A673 (cell line): ENCODE measurements at regions not wholly inside any gene's neighbourhood (a gene's known extent, or its start where the extent isn't known, plus 50 kb on each side); places are given as distances from the start of the nearest gene placed in this dataset.

Experiments used
- BruUV-seq: library from RNA; stranded (reverse); fragments of 400-500 nt; replicated peaks from 2 replicates; lab custom pipeline; 2021; lab: Mats Ljungman, UMichigan
- CTCF ChIA-PET: fragments of 300-600 bp; sonication (Branson Sonifier 250); formaldehyde crosslinking; loops from one replicate; lab custom pipeline; 2022; ENCODE audit warnings: antibody characterized with exemption; lab: Charles Lee
- POLR2A ChIA-PET: fragments of 300-600 bp; sonication (Branson Sonifier 250); formaldehyde crosslinking; loops from one replicate; lab custom pipeline; 2022; ENCODE audit warnings: antibody characterized with exemption; ENCODE audit not compliant: low non-redundant PET; lab: Charles Lee
- DNase-seq: peaks from one replicate; pipeline ENCODE4 v3.0.0-alpha.2; 2015; ENCODE audit warnings: low spot score
- H3K27ac ChIP-seq: fragments of 200-600 bp; sonication (generic); 2 replicates; pipeline ENCODE4 v1.5.1; 2016; ENCODE audit warnings: mixed run types, low read depth, mild to moderate bottlenecking, mixed read lengths, antibody characterized with exemption, low read length; ENCODE audit not compliant: poor library complexity, severe bottlenecking
- H3K27me3 ChIP-seq: fragments of 200-600 bp; sonication (generic); replicated peaks from 2 replicates; pipeline ENCODE4 v1.6.1; 2017; ENCODE audit warnings: mixed run types, low read depth, mild to moderate bottlenecking, mixed read lengths, antibody characterized with exemption, low read length; ENCODE audit not compliant: insufficient read depth, poor library complexity
- H3K36me3 ChIP-seq: fragments of 200-600 bp; sonication (generic); 2 replicates; pipeline ENCODE4 v1.6.1; 2016; ENCODE audit warnings: mixed run types, mild to moderate bottlenecking, mixed read lengths, antibody characterized with exemption, low read length; ENCODE audit not compliant: insufficient read depth, poor library complexity, severe bottlenecking
- H3K4me1 ChIP-seq: fragments of 200-600 bp; sonication (generic); 2 replicates; pipeline ENCODE4 v1.6.1; 2017; ENCODE audit warnings: mixed run types, mild to moderate bottlenecking, mixed read lengths, antibody characterized with exemption, low read length; ENCODE audit not compliant: insufficient read depth, poor library complexity, severe bottlenecking
- H3K4me3 ChIP-seq: fragments of 200-600 bp; sonication (generic); 2 replicates; pipeline ENCODE4 v1.5.1; 2016; ENCODE audit warnings: low read depth, mixed run types, mild to moderate bottlenecking, mixed read lengths, low read length; ENCODE audit not compliant: poor library complexity, severe bottlenecking
- H3K9me3 ChIP-seq: fragments of 200-600 bp; sonication (generic); 2 replicates; pipeline ENCODE4 v1.6.1; 2016; ENCODE audit warnings: mixed run types, low read depth, mild to moderate bottlenecking, mixed read lengths, antibody characterized with exemption, low read length; ENCODE audit not compliant: poor library complexity, severe bottlenecking
- CTCF ChIP-seq: fragments of 300-800, 200-600 bp; sonication (generic); conservative IDR thresholded peaks from 2 replicates; pipeline ENCODE4 v1.5.1; 2017; ENCODE audit warnings: low read depth, mild to moderate bottlenecking, antibody characterized with exemption, low read length, moderate library complexity, mixed read lengths
- EZH2 ChIP-seq: fragments of 200-600 bp; sonication (generic); IDR thresholded peaks from 2 replicates; pipeline ENCODE4 v1.6.1; 2017; ENCODE audit warnings: borderline replicate concordance, low read depth, mild to moderate bottlenecking, mixed read lengths, antibody characterized with exemption, low read length; ENCODE audit not compliant: poor library complexity, severe bottlenecking
- intact Hi-C: fragments of 100-400 bp; cut with micrococcal nuclease; formaldehyde crosslinking; loops from one replicate; pipeline ENCODE4 v1.10.0; 2022; ENCODE audit not compliant: unreplicated experiment

GRCh38 chr9:2924380-2924768, 80.5 kb upstream of the PUM3 start:
- intact Hi-C loops = no loop called here
- H3K36me3 ChIP-seq = no peaks in the 10 kb centered on the region
- H3K27me3 ChIP-seq = peaks cover 6% of the 10 kb centered on the region
- H3K9me3 ChIP-seq = no peaks in the 10 kb centered on the region
- CTCF ChIA-PET = no interaction called here
- no peak for TF ChIP-seq CTCF
- no peak for TF ChIP-seq EZH2
- no peak for DNase-seq
- H3K4me3 ChIP-seq = no peak overlapping the region
- H3K4me1 ChIP-seq = no peaks in the 10 kb centered on the region
- BruUV-seq = no TSS peak
- no peak overlapping the region for H3K27ac ChIP-seq
- POLR2A ChIA-PET = interaction anchor here (0.6 kb wide), 1 partner anchor 1382 kb away, joined by 4 read pairs; no protein-coding TSS in a partner anchor

GRCh38 chr9:2923766-2924379, 80.0 kb upstream of the PUM3 start:
- DNase-seq = no peak

GRCh38 chr9:2919347-2919746, 75.5 kb upstream of the PUM3 start:
- intact Hi-C loops = no loop called here

More at GRCh38 chr9:2923766-2924379, 80.0 kb upstream of the PUM3 start:
- H3K27ac ChIP-seq = no peak overlapping the region
- no peak overlapping the region for H3K4me3 ChIP-seq
- TF ChIP-seq EZH2 (no peak), CTCF (no peak)
- H3K4me1 ChIP-seq = no peaks in the 10 kb centered on the region
- no peaks in the 10 kb centered on the region for H3K36me3 ChIP-seq
- H3K9me3 ChIP-seq = no peaks in the 10 kb centered on the region
- intact Hi-C loops = no loop called here
- POLR2A ChIA-PET = no interaction called here
- peaks cover 6% of the 10 kb centered on the region for H3K27me3 ChIP-seq
- CTCF ChIA-PET = no interaction called here
- no TSS peak for BruUV-seq

More at GRCh38 chr9:2919347-2919746, 75.5 kb upstream of the PUM3 start:
- no peak overlapping the region for H3K4me3 ChIP-seq
- H3K4me1 ChIP-seq = no peaks in the 10 kb centered on the region
- H3K27ac ChIP-seq = no peak overlapping the region
- BruUV-seq = no TSS peak
- peaks cover 3% of the 10 kb centered on the region for H3K27me3 ChIP-seq
- no peaks in the 10 kb centered on the region for H3K9me3 ChIP-seq
- H3K36me3 ChIP-seq = no peaks in the 10 kb centered on the region
- ChIA-PET CTCF (no interaction called here), POLR2A (no interaction called here)
- no peak for DNase-seq
- TF ChIP-seq CTCF = no peak
- TF ChIP-seq EZH2 = no peak
